Left lung (tissue), 4 donors: ENCODE measurements at regions not wholly inside any gene's neighbourhood (a gene's known extent, or its start where the extent isn't known, plus 50 kb on each side); places are given as distances from the start of the nearest gene placed in this dataset.

Experiments used
- ATAC-seq: fragments of 200-7000 bp; cut with Tn5 transposase; one replicate; pipeline ENCODE4 v1.9.1; 2020; ENCODE audit warnings: moderate library complexity
- DNase-seq, 4 donors: peaks; one replicate each; pipeline ENCODE4 v3.0.0-alpha.2; 2013 to 2020
- H3K27ac ChIP-seq, 2 donors: fragments of 200-600 bp; sonication (generic) in 1 of 2; one replicate each; pipeline versions ENCODE4 v1.5.0 to v1.8.0; 2020 to 2021
- H3K27me3 ChIP-seq, 2 donors: fragments of 200-600 bp; sonication (generic) in 1 of 2; one replicate each; pipeline versions ENCODE4 v1.5.0 to v1.8.0; 2020 to 2021
- H3K36me3 ChIP-seq, 2 donors: fragments of 200-600 bp; sonication (generic) in 1 of 2; one replicate each; pipeline versions ENCODE4 v1.5.0 to v1.8.0; 2020 to 2021
- H3K4me1 ChIP-seq, 2 donors: fragments of 200-600 bp; one replicate each; pipeline ENCODE4 v1.8.0; 2021
- H3K4me3 ChIP-seq, 2 donors: fragments of 200-600 bp; sonication (generic) in 1 of 2; one replicate each; pipeline versions ENCODE4 v1.5.0 to v1.8.0; 2020 to 2021; ENCODE audit warnings: mild to moderate bottlenecking in 1 of 2
- H3K9me3 ChIP-seq, 2 donors: fragments of 200-600 bp; sonication (generic) in 1 of 2; one replicate each; pipeline versions ENCODE4 v1.5.0 to v1.8.0; 2020 to 2021
- intact Hi-C, 2 donors: fragments of 100-400 bp; cut with DNase I; formaldehyde crosslinking; loops; one replicate each; pipeline versions ENCODE4 v1.11.2 to v1.14.2; 2022
- TF ChIP-seq, protein P1 (sequence below), 2 donors: fragments of 200-600 bp; sonication (generic) in 1 of 2; IDR thresholded peaks; one replicate each; pipeline versions ENCODE4 v1.5.0 to v1.8.0; 2021; ENCODE audit warnings: antibody characterized with exemption in 2 of 2
- donor health status: DM: no; HTN: yes; CAD: no.
- donor health status: DM: no; HTN: no; CAD: no.

DNA sequence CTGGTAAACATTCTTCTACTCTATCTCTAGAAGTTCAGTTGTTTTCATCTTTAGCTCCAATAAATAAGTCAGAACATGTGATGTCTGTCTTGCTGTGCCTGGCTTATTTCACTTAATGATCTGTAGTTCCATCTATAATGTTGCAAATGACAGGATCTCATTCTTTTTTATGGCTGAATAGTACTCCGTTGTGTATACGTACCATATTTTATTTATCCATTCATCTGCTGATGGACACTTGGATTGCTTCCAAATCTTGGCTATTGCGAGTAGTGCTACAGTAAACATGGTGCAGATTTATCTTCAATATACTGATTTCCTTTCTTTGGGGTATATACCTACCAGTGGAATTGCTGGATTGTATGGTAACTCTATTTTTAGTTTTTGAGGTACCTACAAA is 124.4 kb downstream of the ZNF33B start:
- ATAC-seq = no peak
- Histone ChIP-seq H3K27me3 (no peaks in the 10 kb centered on the region), H3K4me1 (no peaks in the 10 kb centered on the region), H3K36me3 (no peaks in the 10 kb centered on the region), H3K4me3 (no peak overlapping the region), H3K27ac (no peak overlapping the region), H3K9me3 (peaks cover 8 to 97% of the 10 kb centered on the region in 2 donors)
- intact Hi-C loops = no loop called here
- DNase-seq = no peak
- TF ChIP-seq, protein P1, sequence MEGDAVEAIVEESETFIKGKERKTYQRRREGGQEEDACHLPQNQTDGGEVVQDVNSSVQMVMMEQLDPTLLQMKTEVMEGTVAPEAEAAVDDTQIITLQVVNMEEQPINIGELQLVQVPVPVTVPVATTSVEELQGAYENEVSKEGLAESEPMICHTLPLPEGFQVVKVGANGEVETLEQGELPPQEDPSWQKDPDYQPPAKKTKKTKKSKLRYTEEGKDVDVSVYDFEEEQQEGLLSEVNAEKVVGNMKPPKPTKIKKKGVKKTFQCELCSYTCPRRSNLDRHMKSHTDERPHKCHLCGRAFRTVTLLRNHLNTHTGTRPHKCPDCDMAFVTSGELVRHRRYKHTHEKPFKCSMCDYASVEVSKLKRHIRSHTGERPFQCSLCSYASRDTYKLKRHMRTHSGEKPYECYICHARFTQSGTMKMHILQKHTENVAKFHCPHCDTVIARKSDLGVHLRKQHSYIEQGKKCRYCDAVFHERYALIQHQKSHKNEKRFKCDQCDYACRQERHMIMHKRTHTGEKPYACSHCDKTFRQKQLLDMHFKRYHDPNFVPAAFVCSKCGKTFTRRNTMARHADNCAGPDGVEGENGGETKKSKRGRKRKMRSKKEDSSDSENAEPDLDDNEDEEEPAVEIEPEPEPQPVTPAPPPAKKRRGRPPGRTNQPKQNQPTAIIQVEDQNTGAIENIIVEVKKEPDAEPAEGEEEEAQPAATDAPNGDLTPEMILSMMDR (IDR thresholded peaks at IDR 0.05) = no peak

DNA sequence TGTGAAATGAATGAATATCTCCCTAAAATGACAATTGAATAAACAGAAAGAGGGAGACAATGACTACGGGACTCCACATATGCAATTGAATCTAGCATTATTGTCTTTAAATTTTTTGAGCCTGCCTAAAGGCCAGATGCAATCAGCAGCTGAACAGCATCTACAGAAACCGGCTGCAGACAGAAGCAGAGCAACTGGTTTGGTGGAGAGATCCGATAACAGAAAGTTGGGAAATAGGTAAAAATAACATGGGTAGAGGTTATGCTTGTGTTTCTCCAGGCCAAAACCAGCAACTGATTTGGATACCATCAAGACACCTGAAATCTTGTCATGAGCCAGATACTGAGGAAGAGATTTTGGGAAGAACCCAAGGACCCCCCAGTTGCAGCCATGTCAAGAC is 146.6 kb downstream of the ZNF33B start:
- DNase-seq = no peak
- Histone ChIP-seq H3K9me3 (peaks cover 0 to 6% of the 10 kb centered on the region in 2 donors), H3K27me3 (no peaks in the 10 kb centered on the region), H3K4me1 (no peaks in the 10 kb centered on the region), H3K4me3 (no peak overlapping the region), H3K36me3 (peaks cover 0 to 3% of the 10 kb centered on the region in 2 donors), H3K27ac (no peak overlapping the region)
- TF ChIP-seq, protein P1 (IDR thresholded peaks at IDR 0.05) = no peak
- ATAC-seq = no peak
- intact Hi-C loops = no loop called here

DNA sequence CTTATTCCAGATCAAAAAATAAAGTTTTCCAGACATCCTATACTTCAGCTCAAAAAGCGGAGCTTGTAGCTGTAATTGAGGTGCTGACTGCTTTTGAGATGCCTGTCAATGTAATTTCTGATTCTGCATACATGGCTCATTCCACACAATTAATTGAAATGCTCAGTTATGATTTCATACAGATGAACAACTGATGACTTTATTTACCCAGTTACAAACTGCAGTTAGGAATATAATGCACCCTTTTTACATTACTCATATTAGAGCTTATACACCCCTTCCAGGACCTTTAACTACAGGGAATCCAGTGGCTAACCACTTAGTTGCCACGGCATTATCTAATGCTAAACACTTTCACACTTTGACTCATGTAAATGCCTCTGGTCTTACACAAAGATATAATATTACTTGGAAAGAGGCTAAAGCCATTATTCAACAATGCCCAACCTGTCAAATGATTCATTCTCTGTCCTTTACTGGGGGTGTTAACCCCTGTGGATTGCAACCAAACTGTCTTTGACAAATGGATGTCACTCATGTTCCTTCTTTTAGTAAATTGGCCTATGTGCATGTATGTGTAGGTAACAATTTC is 147.3 kb downstream of the ZNF33B start:
- Histone ChIP-seq H3K36me3 (peaks cover 0 to 3% of the 10 kb centered on the region in 2 donors), H3K27me3 (no peaks in the 10 kb centered on the region), H3K4me1 (no peaks in the 10 kb centered on the region), H3K4me3 (no peak overlapping the region), H3K9me3 (peaks cover 0 to 10% of the 10 kb centered on the region in 2 donors), H3K27ac (no peak overlapping the region)
- intact Hi-C loops = no loop called here
- ATAC-seq = no peak
- DNase-seq = no peak
- TF ChIP-seq, protein P1 (IDR thresholded peaks at IDR 0.05) = no peak

DNA sequence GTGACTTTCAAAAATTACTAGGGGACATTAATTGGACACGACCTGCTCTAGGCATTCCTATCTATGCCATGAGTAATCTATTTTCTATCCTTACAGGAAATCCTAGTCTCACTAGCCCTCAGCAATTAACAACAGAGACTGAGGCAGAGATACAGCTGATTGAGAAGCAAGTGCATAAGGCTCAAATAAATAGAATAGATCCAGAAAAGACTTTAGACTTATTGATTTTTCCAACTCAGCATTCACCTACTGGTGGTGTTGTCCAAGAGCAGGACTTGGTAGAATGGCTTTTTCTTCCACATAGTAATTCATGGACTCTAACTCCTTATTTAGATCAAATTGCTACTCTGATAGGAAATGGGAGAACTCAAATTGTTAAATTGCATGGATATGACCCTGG is 148.0 kb downstream of the ZNF33B start:
- intact Hi-C loops = no loop called here
- ATAC-seq = no peak
- TF ChIP-seq, protein P1 (IDR thresholded peaks at IDR 0.05) = no peak
- Histone ChIP-seq H3K36me3 (peaks cover 0 to 3% of the 10 kb centered on the region in 2 donors), H3K27ac (no peak overlapping the region), H3K4me1 (no peaks in the 10 kb centered on the region), H3K4me3 (no peak overlapping the region), H3K9me3 (peaks cover 0 to 10% of the 10 kb centered on the region in 2 donors), H3K27me3 (no peaks in the 10 kb centered on the region)
- DNase-seq = no peak

DNA sequence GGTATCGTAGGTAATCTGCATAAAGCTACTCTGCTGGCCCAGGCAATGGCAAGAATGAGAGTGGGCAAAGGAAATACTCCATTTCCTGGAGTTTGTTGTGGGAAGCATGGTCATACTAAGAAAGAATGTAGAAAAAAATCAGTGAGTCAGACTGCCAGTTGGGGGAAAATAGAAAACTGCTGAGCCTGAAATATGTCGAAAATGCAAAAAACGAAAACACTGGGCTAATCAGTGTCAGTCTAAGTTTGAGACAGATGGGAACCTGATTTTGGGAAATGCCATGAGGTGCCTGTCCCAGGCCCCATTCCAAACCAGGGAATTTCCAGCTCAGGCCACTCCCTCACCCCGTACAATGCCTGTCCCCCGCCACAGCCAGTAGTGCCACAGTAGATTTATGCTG is 150.0 kb downstream of the ZNF33B start:
- no peaks in the 10 kb centered on the region for H3K4me1 ChIP-seq
- ATAC-seq (no peak), DNase-seq (no peak)

More for the DNA sequence above, 150.0 kb downstream of the ZNF33B start:
- Histone ChIP-seq H3K4me3 (no peak overlapping the region), H3K27me3 (no peaks in the 10 kb centered on the region), H3K27ac (no peak overlapping the region), H3K36me3 (no peaks in the 10 kb centered on the region), H3K9me3 (peaks cover 0 to 12% of the 10 kb centered on the region in 2 donors)
- intact Hi-C loops = no loop called here
- TF ChIP-seq, protein P1 (IDR thresholded peaks at IDR 0.05) = no peak
